GM23248 (cell line): ENCODE measurements at regions not wholly inside any gene's neighbourhood (a gene's known extent, or its start where the extent isn't known, plus 50 kb on each side); places are given as distances from the start of the nearest gene placed in this dataset.

Experiments
- DNase-seq: peaks from one replicate; pipeline ENCODE4 v3.0.0-alpha.2; 2015
- H2AFZ ChIP-seq: fragments of 200-600 bp; sonication (generic); 2 replicates; pipeline ENCODE4 v1.6.1; 2016; ENCODE audit warnings: antibody characterized with exemption
- H3F3A ChIP-seq: fragments of 200-600 bp; sonication (generic); 2 replicates; pipeline ENCODE4 v1.6.1; 2016; ENCODE audit warnings: mild to moderate bottlenecking, antibody characterized with exemption, mixed run types; ENCODE audit not compliant: insufficient read depth
- H3K27ac ChIP-seq: fragments of 200-600 bp; sonication (generic); 2 replicates; pipeline ENCODE4 v1.5.1; 2016; ENCODE audit warnings: mild to moderate bottlenecking
- H3K27me3 ChIP-seq: fragments of 200-600 bp; sonication (generic); replicated peaks from 2 replicates; pipeline ENCODE4 v1.6.1; 2016; ENCODE audit warnings: mild to moderate bottlenecking; ENCODE audit not compliant: insufficient read depth
- H3K36me3 ChIP-seq: fragments of 200-600 bp; sonication (generic); 2 replicates; pipeline ENCODE4 v1.6.1; 2016; ENCODE audit warnings: low read depth, mild to moderate bottlenecking
- H3K4me1 ChIP-seq: fragments of 200-600 bp; sonication (generic); 2 replicates; pipeline ENCODE4 v1.6.1; 2016; ENCODE audit warnings: mild to moderate bottlenecking; ENCODE audit not compliant: insufficient read depth
- H3K4me2 ChIP-seq: fragments of 200-600 bp; sonication (generic); one replicate; pipeline ENCODE4 v1.6.1; 2016; ENCODE audit warnings: mild to moderate bottlenecking; ENCODE audit not compliant: unreplicated experiment
- H3K4me3 ChIP-seq: fragments of 200-600 bp; sonication (generic); 2 replicates; pipeline ENCODE4 v1.5.1; 2016; ENCODE audit warnings: mild to moderate bottlenecking
- H3K79me2 ChIP-seq: fragments of 200-600 bp; sonication (generic); 2 replicates; pipeline ENCODE4 v1.6.1; 2016; ENCODE audit warnings: mild to moderate bottlenecking; ENCODE audit not compliant: insufficient read depth
- H3K9ac ChIP-seq: fragments of 200-600 bp; sonication (generic); 2 replicates; pipeline ENCODE4 v1.6.1; 2016; ENCODE audit warnings: mild to moderate bottlenecking
- H3K9me2 ChIP-seq: fragments of 200-600 bp; sonication (generic); 2 replicates; pipeline ENCODE4 v1.6.1; 2016; ENCODE audit warnings: mixed run types, mild to moderate bottlenecking, moderate library complexity; ENCODE audit not compliant: insufficient read depth
- H3K9me3 ChIP-seq: fragments of 200-600 bp; sonication (generic); one replicate; pipeline ENCODE4 v1.6.1; 2017; ENCODE audit warnings: low read depth
- H4K20me1 ChIP-seq: fragments of 200-600 bp; sonication (generic); 2 replicates; pipeline ENCODE4 v1.6.0; 2016; ENCODE audit not compliant: insufficient read depth
- EZH2 ChIP-seq: fragments of 200-600 bp; sonication (generic); IDR thresholded peaks from 2 replicates; pipeline ENCODE4 v1.6.1; 2018; ENCODE audit warnings: antibody characterized with exemption, mild to moderate bottlenecking; ENCODE audit not compliant: insufficient read depth, poor library complexity, severe bottlenecking
- EZH2phosphoT487 ChIP-seq: fragments of 200-600 bp; sonication (generic); IDR thresholded peaks from 2 replicates; pipeline ENCODE4 v1.6.1; 2018; ENCODE audit warnings: antibody characterized with exemption, moderate library complexity, mild to moderate bottlenecking, low read depth; ENCODE audit not compliant: insufficient read depth
- WGBS, 2 experiments: methylation state at CpG; one replicate each; pipeline ENCODE4 v1.1.6; 2015 to 2017; ENCODE audit warnings: low lambda C conversion rate in 2 of 2, low coverage in 1 of 2; ENCODE audit errors: missing lambda C conversion rate in 2 of 2; 5-methylcytosine and 5-hydroxymethylcytosine counted together
- in situ Hi-C: fragments of 300-500 bp; cut with MboI; formaldehyde crosslinking; loops from 2 replicates; pipeline ENCODE4 v1.15.0; 2020

- WGBS, 2 experiments = 4 to 8% methylated on average over 2 of the region's 2 CpGs
- Histone ChIP-seq H3K27me3 (no peaks in the 10 kb centered on the region), H3K4me1 (no peaks in the 10 kb centered on the region), H2AFZ (no peak overlapping the region), H3F3A (no peaks in the 10 kb centered on the region), H3K9me3 (no peaks in the 10 kb centered on the region), H3K4me2 (no peak overlapping the region), H4K20me1 (no peaks in the 10 kb centered on the region), H3K4me3 (no peak overlapping the region), H3K36me3 (no peaks in the 10 kb centered on the region), H3K9ac (no peak overlapping the region), H3K9me2 (no peaks in the 10 kb centered on the region), H3K27ac (no peak overlapping the region), H3K79me2 (no peaks in the 10 kb centered on the region)
- TF ChIP-seq EZH2phosphoT487 (no peak), EZH2 (no peak)
- DNase-seq = no peak
- in situ Hi-C loops = no loop called here
These were observed 1047.4 kb upstream of the C9orf72 start for GRCh38 chr9:28620661-28621060.

DNA sequence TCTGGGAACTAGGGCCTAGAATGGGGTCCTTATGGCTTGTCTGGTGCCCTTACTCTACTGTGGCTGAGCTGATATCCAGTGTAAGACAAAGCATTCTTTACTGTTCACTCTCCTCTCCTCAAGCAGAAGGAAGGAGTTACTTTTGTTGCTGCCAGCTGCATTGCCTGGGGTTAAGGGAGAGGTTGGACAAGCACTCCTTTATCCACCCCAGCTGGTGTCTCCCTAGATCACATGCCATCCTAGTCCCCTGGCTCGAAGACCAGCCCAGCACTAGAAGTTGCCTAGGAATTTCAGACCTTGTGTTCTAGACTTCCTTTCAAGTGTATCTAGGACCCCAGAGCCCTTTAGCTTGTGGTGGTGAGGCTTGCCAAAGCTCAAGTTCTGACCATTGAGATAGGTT lies 1051.5 kb upstream of the C9orf72 start:
- H3K4me3 ChIP-seq = no peak overlapping the region
- no peak overlapping the region for H3K27ac ChIP-seq
- in situ Hi-C loops = no loop called here
- DNase-seq = no peak
- H3K4me2 ChIP-seq = no peak overlapping the region
- H3K27me3 ChIP-seq = no peaks in the 10 kb centered on the region
- no peaks in the 10 kb centered on the region for H3F3A ChIP-seq
- WGBS, 2 experiments = 0 to 4% methylated on average over 1 of the region's 1 CpG
- H2AFZ ChIP-seq = no peak overlapping the region
- H4K20me1 ChIP-seq = no peaks in the 10 kb centered on the region
- no peak overlapping the region for H3K9ac ChIP-seq
- TF ChIP-seq EZH2phosphoT487 = no peak
- no peak for TF ChIP-seq EZH2
- H3K36me3 ChIP-seq = no peaks in the 10 kb centered on the region
- no peaks in the 10 kb centered on the region for H3K4me1 ChIP-seq
- H3K9me2 ChIP-seq = no peaks in the 10 kb centered on the region
- H3K79me2 ChIP-seq = no peaks in the 10 kb centered on the region
- H3K9me3 ChIP-seq = no peaks in the 10 kb centered on the region

GRCh38 chr9:28628031-28628430 lies 1054.8 kb upstream of the C9orf72 start:
- 0 to 4% methylated on average over 1 of the region's 1 CpG for WGBS, 2 experiments

DNA sequence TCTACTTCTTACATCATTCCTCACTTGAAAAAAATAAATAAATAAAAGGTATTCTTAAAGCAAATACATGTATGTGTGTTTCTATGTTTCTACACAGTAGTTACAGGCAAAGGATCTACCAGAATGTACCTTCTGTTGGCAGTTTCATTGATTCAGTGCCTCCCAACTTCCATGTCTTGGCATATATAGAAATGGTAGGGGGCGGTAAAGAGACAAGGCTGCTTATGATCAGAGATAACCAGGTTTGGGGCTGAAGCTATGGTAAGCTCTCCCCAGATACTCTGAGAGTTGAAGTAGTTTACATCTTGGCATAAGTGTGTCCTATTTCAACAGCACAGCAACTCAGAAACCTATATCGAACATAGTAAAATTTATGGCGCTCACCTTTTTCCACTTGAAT lies 1075.4 kb upstream of the C9orf72 start:
- TF ChIP-seq EZH2phosphoT487 = no peak
- Histone ChIP-seq H3K9me3 (peaks cover 3% of the 10 kb centered on the region), H3K36me3 (no peaks in the 10 kb centered on the region), H3K79me2 (no peaks in the 10 kb centered on the region), H2AFZ (no peak overlapping the region), H3K4me3 (no peak overlapping the region), H3K27ac (no peak overlapping the region), H3K9me2 (no peaks in the 10 kb centered on the region), H4K20me1 (no peaks in the 10 kb centered on the region), H3K4me2 (no peak overlapping the region), H3K27me3 (no peaks in the 10 kb centered on the region), H3K9ac (no peak overlapping the region), H3F3A (no peaks in the 10 kb centered on the region), H3K4me1 (no peaks in the 10 kb centered on the region)
- 48 to 69% methylated on average over 3 of the region's 3 CpGs for WGBS, 2 experiments
- DNase-seq = no peak
- in situ Hi-C loops = no loop called here

More at GRCh38 chr9:28628031-28628430, 1054.8 kb upstream of the C9orf72 start:
- H3K4me1 ChIP-seq = no peaks in the 10 kb centered on the region
- no peak overlapping the region for H3K9ac ChIP-seq
- no peak overlapping the region for H3K4me3 ChIP-seq
- no peak for DNase-seq
- H3K27ac ChIP-seq = no peak overlapping the region
- no peaks in the 10 kb centered on the region for H3F3A ChIP-seq
- H3K4me2 ChIP-seq = no peak overlapping the region
- H3K36me3 ChIP-seq = no peaks in the 10 kb centered on the region
- in situ Hi-C loops = no loop called here
- TF ChIP-seq EZH2 (no peak), EZH2phosphoT487 (no peak)
- H3K9me2 ChIP-seq = no peaks in the 10 kb centered on the region
- H4K20me1 ChIP-seq = no peaks in the 10 kb centered on the region
- no peaks in the 10 kb centered on the region for H3K27me3 ChIP-seq
- H3K79me2 ChIP-seq = no peaks in the 10 kb centered on the region
- no peaks in the 10 kb centered on the region for H3K9me3 ChIP-seq
- no peak overlapping the region for H2AFZ ChIP-seq

GRCh38 chr9:28650327-28650726 lies 1077.0 kb upstream of the C9orf72 start:
- Histone ChIP-seq H3K4me2 (no peak overlapping the region), H3K9me2 (no peaks in the 10 kb centered on the region), H3K27ac (no peak overlapping the region), H2AFZ (no peak overlapping the region), H3K4me1 (no peaks in the 10 kb centered on the region), H3K9me3 (no peaks in the 10 kb centered on the region), H3K79me2 (no peaks in the 10 kb centered on the region), H3K4me3 (no peak overlapping the region), H3K36me3 (no peaks in the 10 kb centered on the region), H3K27me3 (no peaks in the 10 kb centered on the region), H3K9ac (no peak overlapping the region), H4K20me1 (no peaks in the 10 kb centered on the region), H3F3A (no peaks in the 10 kb centered on the region)
- no peak for DNase-seq
- in situ Hi-C loops = no loop called here
- TF ChIP-seq EZH2phosphoT487 (no peak), EZH2 (no peak)
- WGBS, 2 experiments = 3% methylated on average over 4 of the region's 4 CpGs
